HL-60 (cell line): ENCODE measurements at regions not wholly inside any gene's neighbourhood (a gene's known extent, or its start where the extent isn't known, plus 50 kb on each side); places are given as distances from the start of the nearest gene placed in this dataset.

Source experiments
- CTCF ChIP-seq: IDR thresholded peaks from one replicate; pipeline ENCODE4 v1.5.1; 2011; ENCODE audit warnings: low read length, control low read depth, inconsistent platforms; ENCODE audit not compliant: insufficient read depth
- GABPA ChIP-seq: IDR thresholded peaks from 2 replicates; pipeline ENCODE4 v1.6.1; 2012; ENCODE audit warnings: low read depth
- REST ChIP-seq: IDR thresholded peaks from 2 replicates; pipeline ENCODE4 v1.6.1; 2012; ENCODE audit warnings: low read depth; ENCODE audit not compliant: insufficient replicate concordance

GRCh38 chr7:20545016-20545415, 70.5 kb upstream of the ABCB5 start:
- TF ChIP-seq GABPA (no peak), CTCF (no peak), REST (no peak)
